AML-193 (cell line): ENCODE measurements at regions not wholly inside any gene's neighbourhood (a gene's known extent, or its start where the extent isn't known, plus 50 kb on each side); places are given as distances from the start of the nearest gene placed in this dataset.
A peak's percentile ranks its signal among the peaks of the same experiment; 100 is the strongest.

ENCODE experiments used
- DNase-seq, 2 experiments: peaks; one replicate each; lab custom pipeline; 2025; lab: John Stamatoyannopoulos, UW

GRCh38 chr3:193780810-193781478, 187.9 kb downstream of the OPA1 start:
- DNase-seq = peak; percentile 30 to 45

GRCh38 chr3:193782276-193782647, 189.3 kb downstream of the OPA1 start:
- no peak for DNase-seq

GRCh38 chr3:193782747-193783146, 189.7 kb downstream of the OPA1 start:
- no peak for DNase-seq

GRCh38 chr3:193783166-193783896, 190.3 kb downstream of the OPA1 start:
- DNase-seq = no peak

- DNase-seq = no peak
Measured at GRCh38 chr3:193784822-193785221, 191.8 kb downstream of the OPA1 start.

GRCh38 chr3:193787496-193787870, 194.5 kb downstream of the OPA1 start:
- DNase-seq = no peak

- peak; percentile 54 to 72 for DNase-seq
Measured at GRCh38 chr3:193788189-193788991, 195.4 kb downstream of the OPA1 start.

GRCh38 chr3:193789455-193789854, 196.4 kb downstream of the OPA1 start:
- DNase-seq = no peak

GRCh38 chr3:193790086-193790990, 197.3 kb downstream of the OPA1 start:
- no peak for DNase-seq

GRCh38 chr3:193791041-193792032, 198.3 kb downstream of the OPA1 start:
- no peak for DNase-seq

- no peak for DNase-seq
Measured at GRCh38 chr3:193793123-193793522, 200.1 kb downstream of the OPA1 start.

- no peak for DNase-seq
Measured at GRCh38 chr3:193794002-193794881, 201.2 kb downstream of the OPA1 start.

GRCh38 chr3:193795062-193795690, 202.2 kb downstream of the OPA1 start:
- no peak for DNase-seq

GRCh38 chr3:193796089-193796488, 203.1 kb downstream of the OPA1 start:
- DNase-seq = no peak

- no peak for DNase-seq
Measured at GRCh38 chr3:193797566-193797965, 204.6 kb downstream of the OPA1 start.

GRCh38 chr3:193798051-193798450, 205.0 kb downstream of the OPA1 start:
- DNase-seq = no peak

- DNase-seq = no peak
Measured at GRCh38 chr3:193800138-193801043, 207.4 kb downstream of the OPA1 start.

GRCh38 chr3:193801097-193801496, 208.1 kb downstream of the OPA1 start:
- DNase-seq = no peak
